ENCODE measurements at regions not wholly inside any gene's neighbourhood (a gene's known extent, or its start where the extent isn't known, plus 50 kb on each side); places are given as distances from the start of the nearest gene placed in this dataset.
"Not testable (repeated sequence)": the region's sequence is repeated elsewhere in the genome, so short reads cannot be mapped to it uniquely, and the experiment has no call there.

DNA sequence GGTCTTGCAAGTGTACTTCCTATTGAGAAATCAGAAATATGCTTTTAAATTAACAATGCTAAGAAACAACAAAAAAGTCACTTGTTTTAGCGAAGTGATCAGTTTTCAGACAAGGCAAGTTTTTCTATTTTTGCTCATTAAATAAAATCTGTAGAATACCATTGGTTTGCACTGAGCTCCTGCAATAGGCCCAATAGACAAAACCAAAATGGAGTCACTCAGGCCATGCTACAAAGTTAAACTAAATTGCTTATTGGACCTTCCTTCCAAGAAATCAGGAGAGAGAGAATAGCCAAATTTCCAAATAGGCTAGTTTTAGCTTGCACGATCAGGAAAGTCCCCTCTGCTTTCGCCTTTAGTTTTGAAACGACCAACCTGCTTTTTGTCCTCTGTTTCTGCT lies 73.4 kb upstream of the SLC13A1 start:
- DNase-seq: no peak
- in situ Hi-C loops (cut with MboI; ENCODE audit: low pct_unique_long_range_greater_than_20kb, low sequenced_read_pairs): no loop called here

DNA sequence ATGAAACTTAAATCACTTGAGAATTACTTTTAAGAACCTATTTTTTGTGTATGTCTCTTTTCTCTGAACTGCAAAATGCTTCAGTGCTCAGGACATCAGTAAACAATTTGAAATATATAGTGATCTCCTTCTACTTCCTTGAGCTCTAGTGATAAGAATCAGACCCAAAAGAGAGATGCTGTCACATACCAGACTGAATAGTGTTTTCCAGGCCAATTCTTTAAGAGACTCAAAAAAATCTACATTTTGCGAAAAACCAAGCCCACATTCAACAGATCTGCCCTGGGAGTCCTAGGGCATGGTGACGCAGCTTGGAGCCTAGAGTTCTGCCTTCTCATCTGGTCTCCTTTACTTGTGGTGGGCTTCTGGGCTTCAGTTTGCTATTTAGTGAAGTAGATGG lies 72.1 kb upstream of the SLC13A1 start:
- in situ Hi-C loops (cut with MboI; ENCODE audit: low pct_unique_long_range_greater_than_20kb, low sequenced_read_pairs): no loop called here
- no peak for DNase-seq

DNA sequence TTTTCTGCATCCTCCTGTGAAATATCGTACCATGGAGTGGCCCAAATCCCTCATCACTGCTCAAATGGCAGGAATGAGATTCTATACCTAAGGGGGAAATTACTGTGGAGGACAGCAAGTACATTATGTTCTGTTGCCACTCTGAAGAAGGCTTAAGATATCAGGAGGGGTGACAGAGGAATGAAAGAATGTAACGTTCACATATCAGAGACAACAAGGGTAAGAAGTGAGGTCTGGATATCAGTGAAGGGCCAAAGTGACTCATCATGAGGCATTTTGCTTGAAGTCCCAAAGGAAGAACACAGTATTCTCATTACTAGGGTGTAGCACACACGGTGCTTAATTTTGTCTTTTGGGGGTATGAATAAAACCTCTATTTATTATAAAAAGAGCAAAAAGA lies 71.5 kb upstream of the SLC13A1 start:
- no peak for DNase-seq
- in situ Hi-C loops (cut with MboI; ENCODE audit: low pct_unique_long_range_greater_than_20kb, low sequenced_read_pairs): no loop called here

DNA sequence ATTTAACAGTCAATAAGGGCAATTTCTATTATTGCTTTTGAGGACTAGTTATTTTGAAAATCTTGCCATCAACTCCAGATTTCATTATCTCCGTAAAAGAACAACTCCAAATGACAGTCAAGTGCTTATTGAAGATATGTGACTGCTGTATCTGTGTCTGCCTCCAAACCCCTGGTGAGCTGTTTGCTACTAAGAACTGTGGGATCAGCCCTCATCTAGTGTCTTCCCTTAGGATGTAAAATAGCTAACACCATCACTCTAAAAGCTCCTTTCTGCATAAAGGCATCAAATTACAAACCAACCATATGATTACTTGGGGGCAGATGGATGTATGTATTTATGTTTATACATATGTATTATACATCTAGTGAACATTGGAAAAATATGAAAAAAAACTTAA lies 70.8 kb upstream of the SLC13A1 start:
- in situ Hi-C loops (cut with MboI; ENCODE audit: low pct_unique_long_range_greater_than_20kb, low sequenced_read_pairs): no loop called here
- no peak for DNase-seq

DNA sequence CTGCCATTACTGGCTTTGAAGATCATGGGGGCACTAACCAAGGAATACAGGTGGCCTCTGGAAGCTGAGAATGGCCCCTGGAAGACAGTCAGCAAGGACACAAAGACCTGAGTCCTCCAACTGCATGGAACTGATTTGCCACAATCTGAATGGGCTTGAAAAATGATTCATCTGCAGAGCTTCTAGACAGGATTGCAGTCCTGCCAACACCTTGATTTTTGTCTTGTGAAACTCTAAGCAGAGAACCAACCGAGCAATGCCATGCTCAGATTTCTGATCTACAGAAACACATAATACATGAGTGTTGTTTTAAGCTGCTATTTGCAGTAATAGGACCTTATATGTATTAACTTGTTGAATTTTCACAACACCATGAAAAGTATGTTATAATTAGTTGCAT lies 66.1 kb upstream of the SLC13A1 start:
- in situ Hi-C loops (cut with MboI; ENCODE audit: low pct_unique_long_range_greater_than_20kb, low sequenced_read_pairs): no loop called here
- DNase-seq: no peak

DNA sequence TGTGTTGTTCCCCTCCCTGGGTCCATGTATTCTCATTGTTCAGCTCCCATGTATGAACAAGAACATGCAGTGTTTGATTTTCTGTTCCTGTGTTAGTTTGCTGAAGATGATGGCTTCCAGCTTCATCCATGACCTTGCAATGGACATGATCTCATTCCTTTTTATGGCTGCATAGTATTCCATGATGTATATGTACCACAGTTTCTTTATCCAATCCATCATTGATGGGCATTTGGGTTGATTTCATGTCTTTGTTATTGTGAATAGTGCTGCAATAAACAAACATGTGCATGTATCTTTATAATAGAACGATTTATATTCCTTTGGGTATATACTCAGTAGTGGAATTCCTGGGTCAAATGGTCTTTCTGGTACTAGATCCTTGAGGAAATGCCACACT lies 65.1 kb upstream of the SLC13A1 start:
- DNase-seq; in situ Hi-C loops (cut with MboI; ENCODE audit: low pct_unique_long_range_greater_than_20kb, low sequenced_read_pairs): not testable (repeated sequence)

DNA sequence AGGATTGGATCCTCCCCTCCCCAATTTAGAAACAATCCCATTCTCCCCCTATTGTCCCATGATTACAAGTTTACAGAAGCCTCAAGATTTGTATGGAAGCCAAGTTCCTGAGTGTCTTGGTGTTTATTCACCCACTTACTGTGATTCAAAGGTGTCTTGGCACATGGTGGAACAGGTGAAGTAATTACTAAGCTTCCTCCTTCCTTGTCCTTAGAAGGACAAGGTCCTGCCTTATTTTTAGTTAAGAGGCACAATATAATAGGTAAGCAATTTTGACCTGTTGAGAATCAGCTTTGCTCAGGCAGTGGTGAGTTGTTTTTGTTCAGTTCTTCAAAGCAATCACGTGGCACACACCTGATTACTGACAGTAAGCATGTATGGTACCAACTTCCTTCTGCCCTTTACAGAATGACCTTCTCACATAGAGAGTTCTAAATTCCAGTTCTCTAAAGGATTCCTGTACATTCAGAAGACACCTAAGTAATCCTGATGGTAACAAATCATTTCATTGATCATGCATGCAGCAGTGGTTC lies 60.7 kb upstream of the SLC13A1 start:
- in situ Hi-C loops (cut with MboI; ENCODE audit: low pct_unique_long_range_greater_than_20kb, low sequenced_read_pairs): no loop called here
- no peak for DNase-seq

DNA sequence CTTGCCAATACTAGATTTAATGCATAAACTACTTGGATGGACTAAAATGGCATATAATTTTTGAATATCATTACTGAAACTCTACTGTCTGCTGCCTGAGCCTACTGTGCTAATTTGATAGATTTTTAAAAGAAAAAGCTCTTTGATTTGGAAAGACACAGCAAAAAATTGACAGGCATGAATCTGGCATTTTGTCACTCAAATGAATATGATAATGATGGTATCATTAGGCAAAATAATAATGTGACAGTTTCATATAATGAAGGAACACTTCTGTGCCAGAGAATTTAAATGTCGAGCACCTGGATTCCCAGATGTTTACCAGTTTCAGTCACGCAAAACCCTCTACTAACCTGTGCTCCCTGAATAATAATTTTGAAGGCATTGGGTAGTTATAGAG lies 60.0 kb upstream of the SLC13A1 start:
- DNase-seq: no peak
- in situ Hi-C loops (cut with MboI; ENCODE audit: low pct_unique_long_range_greater_than_20kb, low sequenced_read_pairs): no loop called here

Measured in KBM-7 (cell line).